ENCODE measurements at regions not wholly inside any gene's neighbourhood (a gene's known extent, or its start where the extent isn't known, plus 50 kb on each side); places are given as distances from the start of the nearest gene placed in this dataset.
"Not testable (repeated sequence)": the region's sequence is repeated elsewhere in the genome, so short reads cannot be mapped to it uniquely, and the experiment has no call there.

DNA sequence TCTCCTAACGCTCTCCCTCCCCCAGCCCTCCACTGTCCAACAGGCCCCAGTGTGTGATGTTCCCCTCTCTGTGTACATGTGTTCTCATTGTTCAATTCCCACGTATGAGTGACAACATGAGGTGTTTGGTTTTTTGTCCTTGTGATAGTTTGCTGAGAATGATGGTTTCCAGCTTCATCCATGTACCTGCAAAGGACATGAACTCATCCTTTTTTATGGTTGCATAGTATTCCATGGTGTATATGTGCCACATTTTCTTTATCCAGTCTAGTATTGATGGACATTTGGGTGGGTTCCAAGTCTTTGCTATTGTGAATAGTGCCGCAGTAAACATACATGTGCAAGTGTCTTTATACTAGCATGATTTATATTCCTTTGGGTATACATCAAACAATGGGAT is 347.4 kb downstream of the MAGEE1 start:
- DNase-seq; intact Hi-C loops (cut with micrococcal nuclease); H3K27me3 Mint-ChIP-seq; POLR2A ChIA-PET; ATAC-seq; CTCF ChIA-PET; H3K27ac Mint-ChIP-seq; H3K9me3 Mint-ChIP-seq; H3K36me3 Mint-ChIP-seq (ENCODE audit: low read depth); H3K4me1 Mint-ChIP-seq (ENCODE audit: low read depth); H3K4me3 Mint-ChIP-seq: not testable (repeated sequence)

DNA sequence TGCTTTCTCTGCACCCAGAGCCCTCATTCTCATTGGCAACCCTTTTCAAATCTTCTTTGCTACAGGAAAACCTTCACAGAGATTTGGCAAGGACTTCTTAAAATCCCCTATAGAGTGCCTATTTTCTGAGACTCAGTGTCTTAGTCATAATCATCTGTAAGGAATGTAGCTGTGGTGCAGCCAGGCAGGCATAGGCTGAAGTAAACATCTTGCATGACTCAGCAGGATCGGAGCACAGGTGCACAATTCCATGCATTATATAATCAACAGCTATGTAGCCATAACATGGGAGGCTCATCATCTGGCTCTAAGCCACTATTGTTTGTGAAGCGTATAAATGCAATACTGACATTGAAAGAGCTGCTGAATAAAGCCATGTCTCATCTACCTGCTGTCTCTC is 368.8 kb downstream of the MAGEE1 start:
- no peak overlapping the region for H3K4me3 Mint-ChIP-seq
- no peaks in the 10 kb centered on the region for H3K4me1 Mint-ChIP-seq (ENCODE audit: low read depth)
- TF ChIP-seq, protein P1, sequence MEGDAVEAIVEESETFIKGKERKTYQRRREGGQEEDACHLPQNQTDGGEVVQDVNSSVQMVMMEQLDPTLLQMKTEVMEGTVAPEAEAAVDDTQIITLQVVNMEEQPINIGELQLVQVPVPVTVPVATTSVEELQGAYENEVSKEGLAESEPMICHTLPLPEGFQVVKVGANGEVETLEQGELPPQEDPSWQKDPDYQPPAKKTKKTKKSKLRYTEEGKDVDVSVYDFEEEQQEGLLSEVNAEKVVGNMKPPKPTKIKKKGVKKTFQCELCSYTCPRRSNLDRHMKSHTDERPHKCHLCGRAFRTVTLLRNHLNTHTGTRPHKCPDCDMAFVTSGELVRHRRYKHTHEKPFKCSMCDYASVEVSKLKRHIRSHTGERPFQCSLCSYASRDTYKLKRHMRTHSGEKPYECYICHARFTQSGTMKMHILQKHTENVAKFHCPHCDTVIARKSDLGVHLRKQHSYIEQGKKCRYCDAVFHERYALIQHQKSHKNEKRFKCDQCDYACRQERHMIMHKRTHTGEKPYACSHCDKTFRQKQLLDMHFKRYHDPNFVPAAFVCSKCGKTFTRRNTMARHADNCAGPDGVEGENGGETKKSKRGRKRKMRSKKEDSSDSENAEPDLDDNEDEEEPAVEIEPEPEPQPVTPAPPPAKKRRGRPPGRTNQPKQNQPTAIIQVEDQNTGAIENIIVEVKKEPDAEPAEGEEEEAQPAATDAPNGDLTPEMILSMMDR (IDR thresholded peaks at IDR 0.05): no peak
- H3K27ac Mint-ChIP-seq: no peak overlapping the region
- H3K36me3 Mint-ChIP-seq (ENCODE audit: low read depth): no peaks in the 10 kb centered on the region
- CTCF ChIA-PET: no interaction called here
- POLR2A ChIA-PET: no interaction called here
- DNase-seq: no peak
- H3K9me3 Mint-ChIP-seq: no peaks in the 10 kb centered on the region
- intact Hi-C loops (cut with micrococcal nuclease): no loop called here
- no peaks in the 10 kb centered on the region for H3K27me3 Mint-ChIP-seq
- no peak for ATAC-seq

DNA sequence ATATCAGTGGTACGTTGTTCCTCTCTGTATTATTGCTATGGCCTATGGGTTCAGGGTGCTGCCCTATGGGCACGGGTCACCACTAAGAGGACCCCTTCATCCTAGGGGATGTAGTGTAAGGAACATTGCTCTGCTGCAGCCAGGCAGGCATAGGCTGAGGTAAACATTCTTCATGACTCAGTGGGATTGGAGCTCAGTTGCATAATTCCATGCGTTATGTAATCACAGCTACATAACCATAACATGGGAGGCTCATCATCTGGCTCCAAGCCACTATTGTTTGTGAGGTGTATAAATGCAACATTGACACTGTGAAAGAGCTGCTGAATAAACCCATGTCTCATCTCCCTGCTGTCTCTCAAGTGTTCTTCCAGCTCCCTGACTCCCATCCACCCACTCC is 375.2 kb downstream of the MAGEE1 start:
- no peak for ATAC-seq

DNA sequence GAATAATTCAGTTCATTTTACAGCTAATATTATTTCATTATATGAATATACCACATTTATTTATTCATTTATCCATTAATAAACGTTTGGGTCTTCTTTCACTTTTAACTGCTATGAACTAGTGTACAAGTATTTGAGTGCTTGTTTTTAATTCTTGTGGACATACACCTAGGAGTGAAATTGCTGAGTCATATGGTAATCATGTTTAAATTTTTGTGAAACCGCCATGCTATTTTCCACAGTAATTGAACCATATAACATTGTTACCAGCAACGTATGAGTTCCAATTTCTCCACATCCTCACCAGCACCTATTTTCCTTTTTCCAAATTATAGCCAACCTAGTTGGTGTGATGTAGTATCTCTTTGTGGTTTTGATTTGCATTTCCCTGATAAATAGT is 388.2 kb downstream of the MAGEE1 start:
- DNase-seq (no peak), ATAC-seq (no peak)
- H3K27ac Mint-ChIP-seq: no peak overlapping the region
- no peaks in the 10 kb centered on the region for H3K27me3 Mint-ChIP-seq
- TF ChIP-seq, protein P1 (IDR thresholded peaks at IDR 0.05): no peak
- intact Hi-C loops (cut with micrococcal nuclease): no loop called here
- no peaks in the 10 kb centered on the region for H3K9me3 Mint-ChIP-seq
- ChIA-PET CTCF (no interaction called here), POLR2A (no interaction called here)
- no peaks in the 10 kb centered on the region for H3K36me3 Mint-ChIP-seq (ENCODE audit: low read depth)
- no peaks in the 10 kb centered on the region for H3K4me1 Mint-ChIP-seq (ENCODE audit: low read depth)
- H3K4me3 Mint-ChIP-seq: no peak overlapping the region

More for the DNA sequence above, 375.2 kb downstream of the MAGEE1 start:
- H3K27me3 Mint-ChIP-seq: no peaks in the 10 kb centered on the region
- ChIA-PET POLR2A (no interaction called here), CTCF (no interaction called here)
- TF ChIP-seq, protein P1 (IDR thresholded peaks at IDR 0.05): no peak
- no peak overlapping the region for H3K4me3 Mint-ChIP-seq
- intact Hi-C loops (cut with micrococcal nuclease): no loop called here
- no peaks in the 10 kb centered on the region for H3K9me3 Mint-ChIP-seq
- no peaks in the 10 kb centered on the region for H3K4me1 Mint-ChIP-seq (ENCODE audit: low read depth)
- no peaks in the 10 kb centered on the region for H3K36me3 Mint-ChIP-seq (ENCODE audit: low read depth)
- no peak for DNase-seq
- H3K27ac Mint-ChIP-seq: no peak overlapping the region

DNA sequence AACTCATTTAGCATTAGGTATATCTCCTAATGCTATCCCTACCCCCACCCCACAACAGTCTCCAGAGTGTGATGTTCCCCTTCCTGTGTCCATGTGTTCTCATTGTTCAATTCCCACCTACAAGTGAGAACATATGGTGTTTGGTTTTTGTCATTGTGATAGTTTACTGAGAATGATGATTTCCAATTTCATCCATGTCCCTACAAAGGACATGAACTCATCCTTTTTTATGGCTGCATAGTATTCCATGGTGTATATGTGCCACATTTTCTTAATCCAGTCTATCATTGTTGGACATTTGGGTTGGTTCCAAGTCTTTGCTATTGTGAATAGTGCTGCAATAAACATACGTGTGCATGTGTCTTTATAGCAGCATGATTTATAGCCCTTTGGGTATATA is 389.8 kb downstream of the MAGEE1 start:
- H3K27ac Mint-ChIP-seq: not testable (repeated sequence)

DNA sequence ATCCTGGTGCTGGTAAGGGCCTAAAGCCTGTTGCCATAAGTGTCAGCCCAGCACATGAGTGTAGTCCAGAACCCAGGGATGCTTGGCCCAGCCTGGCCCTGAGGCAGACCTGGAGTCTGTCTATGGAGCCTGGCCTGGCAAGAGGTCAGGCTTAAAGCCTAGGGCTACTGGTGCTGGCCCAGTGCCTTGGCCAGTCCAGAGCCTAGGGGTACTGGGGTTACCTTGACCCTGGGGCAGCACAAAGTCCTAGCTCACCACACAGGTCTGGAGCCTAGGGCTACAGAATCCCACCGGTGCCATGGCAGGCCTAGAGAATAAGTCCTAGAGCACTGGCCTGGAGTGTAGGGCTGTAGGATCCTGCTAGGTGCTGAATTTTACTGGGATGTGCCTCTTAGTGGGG is 393.8 kb downstream of the MAGEE1 start:
- H3K4me1 Mint-ChIP-seq (ENCODE audit: low read depth): no peaks in the 10 kb centered on the region
- no peaks in the 10 kb centered on the region for H3K36me3 Mint-ChIP-seq (ENCODE audit: low read depth)
- TF ChIP-seq, protein P1 (IDR thresholded peaks at IDR 0.05): no peak
- ChIA-PET POLR2A (no interaction called here), CTCF (no interaction called here)
- DNase-seq: no peak
- no peaks in the 10 kb centered on the region for H3K9me3 Mint-ChIP-seq
- H3K27ac Mint-ChIP-seq: no peak overlapping the region
- ATAC-seq: no peak
- intact Hi-C loops (cut with micrococcal nuclease): no loop called here
- H3K27me3 Mint-ChIP-seq: no peaks in the 10 kb centered on the region
- H3K4me3 Mint-ChIP-seq: no peak overlapping the region

More for the DNA sequence above, 389.8 kb downstream of the MAGEE1 start:
- H3K36me3 Mint-ChIP-seq (ENCODE audit: low read depth); H3K4me3 Mint-ChIP-seq; H3K27me3 Mint-ChIP-seq; intact Hi-C loops (cut with micrococcal nuclease); POLR2A ChIA-PET; CTCF ChIA-PET; H3K9me3 Mint-ChIP-seq; H3K4me1 Mint-ChIP-seq (ENCODE audit: low read depth); ATAC-seq; DNase-seq: not testable (repeated sequence)

Data from activated CD8-positive, alpha-beta T cell treated with anti-CD3 and anti-CD28 coated beads for 36 hours (primary cell).